H1 (cell line): ENCODE measurements at regions not wholly inside any gene's neighbourhood (a gene's known extent, or its start where the extent isn't known, plus 50 kb on each side); places are given as distances from the start of the nearest gene placed in this dataset.

Source experiments
- CHD1 ChIP-seq: IDR thresholded peaks from 2 replicates; pipeline ENCODE4 v1.6.1; 2012; ENCODE audit warnings: low read depth, low read length, improper control_type of control experiment
- KDM1A ChIP-seq: fragments of 200-600, 300-600 bp; sonication (generic); IDR thresholded peaks from 2 replicates; pipeline ENCODE4 v1.7.1; 2016; ENCODE audit warnings: mild to moderate bottlenecking, low read length, borderline replicate concordance
- PHF8 ChIP-seq: fragments of 200-600 bp; sonication (generic); conservative IDR thresholded peaks from 2 replicates; pipeline ENCODE4 v1.7.1; 2012; ENCODE audit warnings: low read depth, mild to moderate bottlenecking, inconsistent platforms, low read length, moderate library complexity
- TAF7 ChIP-seq: optimal IDR thresholded peaks from 2 replicates; pipeline ENCODE3; 2011; ENCODE audit warnings: low read depth, mild to moderate bottlenecking, inconsistent platforms, low read length, moderate library complexity, borderline replicate concordance

GRCh38 chr15:92283813-92284212 is 109.9 kb upstream of the ST8SIA2 start (continued):
- TF ChIP-seq TAF7: no peak
- TF ChIP-seq CHD1: no peak
- no peak for TF ChIP-seq PHF8
- no peak for TF ChIP-seq KDM1A
- TF ChIP-seq, all 59 proteins: peak for 0
